BE2C (cell line): ENCODE measurements at regions not wholly inside any gene's neighbourhood (a gene's known extent, or its start where the extent isn't known, plus 50 kb on each side); places are given as distances from the start of the nearest gene placed in this dataset.

Experiments used
- DNase-seq: peaks from one replicate; pipeline ENCODE4 v3.0.0-alpha.2; 2020
- H3K27me3 ChIP-seq: fragments of 250-450 bp; sonication (Bioruptor Pico); 2 replicates; pipeline ENCODE4 v1.5.1; 2020; ENCODE audit warnings: mild to moderate bottlenecking
- H3K36me3 ChIP-seq: fragments of 250-450 bp; sonication (Bioruptor Pico); 2 replicates; pipeline ENCODE4 v1.5.1; 2020; ENCODE audit warnings: mild to moderate bottlenecking
- H3K4me1 ChIP-seq: fragments of 250-450 bp; sonication (Bioruptor Pico); 2 replicates; pipeline ENCODE4 v1.5.1; 2020
- H3K4me3 ChIP-seq: 2 replicates; pipeline ENCODE4 v1.5.1; 2011; ENCODE audit warnings: low read depth, low read length
- H3K9me3 ChIP-seq: fragments of 250-450 bp; sonication (Bioruptor Pico); 2 replicates; pipeline ENCODE4 v1.5.1; 2020
- TF ChIP-seq, protein P1 (sequence below): IDR thresholded peaks from 2 replicates; pipeline ENCODE4 v1.5.1; 2012; ENCODE audit warnings: mild to moderate bottlenecking, low read depth, low read length

DNA sequence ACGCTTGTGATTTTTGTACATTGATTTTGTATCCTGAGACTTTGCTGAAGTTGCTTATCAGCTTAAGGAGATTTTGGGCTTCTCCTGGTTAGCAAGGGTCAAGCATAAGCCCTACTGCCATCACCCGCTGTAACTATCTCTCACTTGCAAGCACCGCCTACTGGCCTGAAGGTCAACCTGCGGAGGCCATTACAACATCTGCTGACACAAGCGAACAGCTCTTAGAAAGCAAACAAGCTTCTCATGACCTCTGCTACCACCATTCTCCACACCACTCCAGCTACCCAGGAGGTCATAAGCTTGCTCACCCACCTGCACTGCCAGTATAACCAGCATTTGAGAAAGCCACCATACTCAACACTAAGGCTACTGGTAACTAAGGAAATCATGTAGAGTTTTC lies 288.4 kb upstream of the KIRREL3 start:
- no peaks in the 10 kb centered on the region for H3K4me1 ChIP-seq
- DNase-seq, result no peak
- no peaks in the 10 kb centered on the region for H3K36me3 ChIP-seq
- TF ChIP-seq, protein P1, sequence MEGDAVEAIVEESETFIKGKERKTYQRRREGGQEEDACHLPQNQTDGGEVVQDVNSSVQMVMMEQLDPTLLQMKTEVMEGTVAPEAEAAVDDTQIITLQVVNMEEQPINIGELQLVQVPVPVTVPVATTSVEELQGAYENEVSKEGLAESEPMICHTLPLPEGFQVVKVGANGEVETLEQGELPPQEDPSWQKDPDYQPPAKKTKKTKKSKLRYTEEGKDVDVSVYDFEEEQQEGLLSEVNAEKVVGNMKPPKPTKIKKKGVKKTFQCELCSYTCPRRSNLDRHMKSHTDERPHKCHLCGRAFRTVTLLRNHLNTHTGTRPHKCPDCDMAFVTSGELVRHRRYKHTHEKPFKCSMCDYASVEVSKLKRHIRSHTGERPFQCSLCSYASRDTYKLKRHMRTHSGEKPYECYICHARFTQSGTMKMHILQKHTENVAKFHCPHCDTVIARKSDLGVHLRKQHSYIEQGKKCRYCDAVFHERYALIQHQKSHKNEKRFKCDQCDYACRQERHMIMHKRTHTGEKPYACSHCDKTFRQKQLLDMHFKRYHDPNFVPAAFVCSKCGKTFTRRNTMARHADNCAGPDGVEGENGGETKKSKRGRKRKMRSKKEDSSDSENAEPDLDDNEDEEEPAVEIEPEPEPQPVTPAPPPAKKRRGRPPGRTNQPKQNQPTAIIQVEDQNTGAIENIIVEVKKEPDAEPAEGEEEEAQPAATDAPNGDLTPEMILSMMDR, result no peak
- no peak overlapping the region for H3K4me3 ChIP-seq
- no peaks in the 10 kb centered on the region for H3K27me3 ChIP-seq
- no peaks in the 10 kb centered on the region for H3K9me3 ChIP-seq

DNA sequence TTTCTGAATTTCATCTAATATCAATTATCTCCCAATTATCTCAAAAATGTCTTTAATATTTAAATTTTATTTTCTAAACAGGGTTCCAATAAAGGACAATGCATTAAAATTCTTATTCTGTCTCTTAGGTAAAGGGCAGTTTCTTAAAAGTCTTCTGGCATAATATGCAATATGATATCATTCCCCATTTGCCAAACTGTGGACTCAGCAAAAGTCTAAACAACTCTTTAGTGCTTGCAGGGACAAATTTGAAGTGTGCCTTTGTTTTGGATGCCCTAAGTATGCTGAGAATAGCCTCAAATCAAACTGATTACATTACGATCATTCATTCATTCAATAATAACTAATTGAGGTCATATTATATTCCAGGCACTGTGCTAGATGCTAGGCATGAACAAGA lies 281.0 kb upstream of the KIRREL3 start:
- no peaks in the 10 kb centered on the region for H3K27me3 ChIP-seq
- TF ChIP-seq, protein P1, result no peak
- no peak overlapping the region for H3K4me3 ChIP-seq
- no peak for DNase-seq
- H3K4me1 ChIP-seq, result no peaks in the 10 kb centered on the region
- no peaks in the 10 kb centered on the region for H3K36me3 ChIP-seq
- no peaks in the 10 kb centered on the region for H3K9me3 ChIP-seq

DNA sequence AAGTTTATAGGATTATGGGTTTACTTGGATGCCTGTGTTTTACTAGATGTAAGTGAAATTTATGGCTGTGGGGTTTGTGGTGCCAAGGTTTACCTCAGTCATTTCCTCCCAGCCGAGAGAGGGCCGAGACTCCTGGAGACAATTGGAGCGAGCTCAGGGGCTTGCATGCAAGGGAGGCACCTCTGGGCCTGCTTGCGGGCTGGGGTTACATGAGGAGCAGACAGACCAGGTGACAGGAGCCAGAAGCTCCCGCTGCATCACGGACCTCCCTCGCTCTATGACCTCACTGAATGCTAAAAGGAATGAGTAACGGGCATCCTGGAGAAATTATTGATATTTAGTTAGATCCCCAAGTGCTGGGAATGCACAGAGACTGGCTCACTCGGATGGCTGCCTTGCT lies 275.2 kb upstream of the KIRREL3 start:
- H3K36me3 ChIP-seq, result no peaks in the 10 kb centered on the region
- no peak for DNase-seq
- H3K4me1 ChIP-seq, result no peaks in the 10 kb centered on the region
- no peaks in the 10 kb centered on the region for H3K27me3 ChIP-seq
- H3K9me3 ChIP-seq, result no peaks in the 10 kb centered on the region
- no peak overlapping the region for H3K4me3 ChIP-seq
- TF ChIP-seq, protein P1, result no peak

DNA sequence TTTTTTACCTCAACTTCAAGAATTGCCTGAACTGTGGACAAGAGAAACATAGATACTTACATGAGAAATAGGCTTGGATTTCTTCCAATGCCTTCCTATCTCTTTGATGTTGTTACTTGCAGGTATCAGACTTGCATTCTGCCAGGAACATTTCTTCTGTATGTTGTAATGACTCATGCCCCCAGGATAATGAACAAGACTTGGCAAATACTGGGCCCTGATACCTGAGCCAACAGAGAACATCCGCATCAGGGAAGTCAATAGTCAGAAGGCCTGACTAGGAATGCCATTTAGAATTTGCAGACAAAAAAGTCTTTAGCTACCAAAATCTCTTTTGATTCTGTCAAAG lies 273.7 kb upstream of the KIRREL3 start:
- Histone ChIP-seq H3K9me3 (no peaks in the 10 kb centered on the region), H3K27me3 (no peaks in the 10 kb centered on the region), H3K4me3 (no peak overlapping the region), H3K36me3 (no peaks in the 10 kb centered on the region), H3K4me1 (no peaks in the 10 kb centered on the region)
- TF ChIP-seq, protein P1, result no peak
- no peak for DNase-seq

DNA sequence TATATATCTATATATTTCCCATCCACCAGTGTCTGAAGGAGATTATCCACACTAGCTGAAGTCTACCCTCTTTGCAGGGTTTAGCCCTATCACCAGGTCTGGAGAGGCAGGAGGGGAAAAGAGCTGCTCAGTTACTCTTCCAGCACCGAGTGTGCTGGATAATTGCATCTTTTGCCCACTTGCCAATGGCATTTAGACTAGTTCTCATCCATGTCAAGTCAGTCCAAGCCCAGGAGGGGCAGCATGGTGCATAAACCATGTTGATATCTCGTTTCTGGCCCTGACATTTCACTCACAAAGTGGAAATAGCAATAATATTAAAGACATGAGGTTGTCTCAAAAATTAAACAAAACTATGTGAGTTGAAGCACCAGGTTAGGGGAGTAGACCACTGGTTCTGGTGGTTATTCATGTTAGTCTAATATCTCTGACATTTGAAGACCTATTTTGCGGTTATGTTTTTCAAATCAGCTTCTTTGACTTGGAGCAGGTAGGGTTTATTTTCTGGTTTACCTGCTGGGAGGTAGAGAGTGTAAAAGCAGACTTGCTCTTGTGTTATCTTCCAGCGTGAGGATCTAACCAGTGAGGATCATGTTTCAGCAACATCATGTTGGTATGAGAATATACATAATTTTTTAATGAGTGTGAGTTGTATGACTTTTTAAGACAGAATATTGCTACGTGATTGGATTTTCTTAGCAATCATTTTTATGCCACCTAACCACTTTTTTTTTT lies 273.2 kb upstream of the KIRREL3 start:
- TF ChIP-seq, protein P1, result no peak
- Histone ChIP-seq H3K36me3 (no peaks in the 10 kb centered on the region), H3K4me3 (no peak overlapping the region), H3K27me3 (no peaks in the 10 kb centered on the region), H3K9me3 (no peaks in the 10 kb centered on the region), H3K4me1 (no peaks in the 10 kb centered on the region)
- no peak for DNase-seq

DNA sequence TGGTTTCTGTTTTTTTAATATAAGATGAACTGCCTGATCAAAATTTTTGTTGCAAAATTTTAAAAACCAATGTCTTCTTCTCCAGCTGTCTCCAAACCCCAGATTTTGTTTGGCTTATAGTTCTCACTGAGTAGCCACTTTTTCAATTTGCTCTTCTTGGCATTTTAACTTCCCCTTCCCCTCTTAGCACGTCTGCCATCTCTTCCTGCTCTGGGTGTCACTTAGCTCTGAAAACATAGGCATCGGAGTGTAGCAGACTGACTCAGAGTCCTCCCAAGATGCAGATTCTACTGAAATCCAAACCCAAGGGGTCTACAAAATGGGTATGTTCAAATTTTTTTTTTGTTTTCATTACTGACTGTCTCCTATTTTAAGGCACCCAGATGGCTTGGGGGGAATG lies 270.3 kb upstream of the KIRREL3 start:
- no peak for DNase-seq
- Histone ChIP-seq H3K9me3 (no peaks in the 10 kb centered on the region), H3K36me3 (no peaks in the 10 kb centered on the region), H3K27me3 (no peaks in the 10 kb centered on the region), H3K4me3 (no peak overlapping the region), H3K4me1 (no peaks in the 10 kb centered on the region)
- TF ChIP-seq, protein P1, result no peak
